H1 (cell line): ENCODE measurements at regions not wholly inside any gene's neighbourhood (a gene's known extent, or its start where the extent isn't known, plus 50 kb on each side); places are given as distances from the start of the nearest gene placed in this dataset.

Experiments
- CEBPB ChIP-seq: IDR thresholded peaks from 2 replicates; pipeline ENCODE4 v1.6.1; 2012; ENCODE audit warnings: low read depth, low read length
- EZH2 ChIP-seq: fragments of 200-600 bp; sonication (generic); IDR thresholded peaks from 2 replicates; pipeline ENCODE4 v1.7.1; 2012; ENCODE audit warnings: low read depth, mild to moderate bottlenecking, moderate library complexity, low read length, inconsistent platforms; ENCODE audit not compliant: severe bottlenecking
- GTF2F1 ChIP-seq: IDR thresholded peaks from 2 replicates; pipeline ENCODE4 v1.6.1; 2012; ENCODE audit warnings: low read depth, low read length, improper control_type of control experiment, borderline replicate concordance
- JUN ChIP-seq: IDR thresholded peaks from 2 replicates; pipeline ENCODE4 v1.6.1; 2011; ENCODE audit warnings: low read depth, mild to moderate bottlenecking, improper control_type of control experiment, low read length
- KDM5A ChIP-seq: fragments of 200-600 bp; IDR thresholded peaks from 2 replicates; pipeline ENCODE4 v1.7.1; 2012; ENCODE audit warnings: mild to moderate bottlenecking, low read length, inconsistent platforms, mixed read lengths
- NRF1 ChIP-seq: IDR thresholded peaks from 2 replicates; pipeline ENCODE4 v1.6.1; 2011; ENCODE audit warnings: mild to moderate bottlenecking, low read depth, low read length, improper control_type of control experiment
- POLR2A ChIP-seq, 2 experiments: IDR thresholded peaks; 1 replicate in 1 of 2; 2 replicates in 1 of 2; pipeline ENCODE4 v1.6.1; 2011; ENCODE audit warnings: low read depth in 2 of 2, low read length in 2 of 2, mild to moderate bottlenecking in 2 of 2; ENCODE audit errors: control extremely low read depth in 1 of 2
- POLR2AphosphoS5 ChIP-seq: IDR thresholded peaks from 2 replicates; pipeline ENCODE4 v1.6.1; 2011; ENCODE audit warnings: low read depth, low read length
- SRF ChIP-seq: IDR thresholded peaks from 2 replicates; pipeline ENCODE4 v1.6.1; 2011; ENCODE audit warnings: mild to moderate bottlenecking, low read depth, low read length, moderate library complexity
- TAF7 ChIP-seq: optimal IDR thresholded peaks from 2 replicates; pipeline ENCODE3; 2011; ENCODE audit warnings: low read depth, mild to moderate bottlenecking, inconsistent platforms, low read length, moderate library complexity, borderline replicate concordance
- TBP ChIP-seq: IDR thresholded peaks from 2 replicates; pipeline ENCODE4 v1.6.1; 2011; ENCODE audit warnings: low read depth, low read length, improper control_type of control experiment
- TEAD4 ChIP-seq: IDR thresholded peaks from 2 replicates; pipeline ENCODE4 v1.6.1; 2012; ENCODE audit warnings: low read depth, low read length, inconsistent platforms, mixed read lengths
- TF ChIP-seq, protein P1 (sequence below), 3 experiments: IDR thresholded peaks; 1 replicate in 2 of 3; 2 replicates in 1 of 3; pipeline versions ENCODE4 v1.5.1 to v1.6.1; 2011; ENCODE audit warnings: low read length in 3 of 3, mild to moderate bottlenecking in 3 of 3, inconsistent platforms in 2 of 3, low read depth in 1 of 3, moderate library complexity in 1 of 3; ENCODE audit not compliant: insufficient read depth in 1 of 3; ENCODE audit errors: control extremely low read depth in 1 of 3

DNA sequence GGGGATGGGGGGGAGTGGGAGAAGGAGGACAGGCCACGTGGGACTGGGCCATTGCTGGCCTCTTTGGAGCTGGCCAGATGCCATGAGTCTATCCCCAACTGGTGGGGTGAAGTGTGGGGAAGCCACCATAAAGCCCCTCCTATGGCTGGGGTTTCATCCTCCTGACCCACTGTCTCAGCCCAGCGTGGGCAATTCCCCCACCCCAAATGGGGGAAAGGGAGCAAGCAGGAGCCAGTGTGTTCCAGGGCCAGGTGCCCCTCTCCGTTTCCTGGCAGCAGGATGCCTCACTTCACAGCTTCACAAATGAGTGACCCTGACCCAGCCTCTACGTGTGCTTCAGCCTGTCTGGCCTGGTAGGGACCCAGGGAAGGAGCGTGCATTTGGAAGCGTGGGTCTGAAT, 474.7 kb upstream of the HS6ST1 start:
- TF ChIP-seq SRF (no peak), JUN (no peak), TAF7 (no peak), POLR2A (IDR thresholded peaks at IDR 0.05; ENCODE audit: control extremely low read depth in 1 of 2, low read depth in 2 of 2, low read length in 2 of 2) (no peak), NRF1 (no peak), TBP (no peak), TEAD4 (no peak), KDM5A (no peak), GTF2F1 (no peak), POLR2AphosphoS5 (no peak), EZH2 (no peak), CEBPB (no peak)
- TF ChIP-seq, protein P1, sequence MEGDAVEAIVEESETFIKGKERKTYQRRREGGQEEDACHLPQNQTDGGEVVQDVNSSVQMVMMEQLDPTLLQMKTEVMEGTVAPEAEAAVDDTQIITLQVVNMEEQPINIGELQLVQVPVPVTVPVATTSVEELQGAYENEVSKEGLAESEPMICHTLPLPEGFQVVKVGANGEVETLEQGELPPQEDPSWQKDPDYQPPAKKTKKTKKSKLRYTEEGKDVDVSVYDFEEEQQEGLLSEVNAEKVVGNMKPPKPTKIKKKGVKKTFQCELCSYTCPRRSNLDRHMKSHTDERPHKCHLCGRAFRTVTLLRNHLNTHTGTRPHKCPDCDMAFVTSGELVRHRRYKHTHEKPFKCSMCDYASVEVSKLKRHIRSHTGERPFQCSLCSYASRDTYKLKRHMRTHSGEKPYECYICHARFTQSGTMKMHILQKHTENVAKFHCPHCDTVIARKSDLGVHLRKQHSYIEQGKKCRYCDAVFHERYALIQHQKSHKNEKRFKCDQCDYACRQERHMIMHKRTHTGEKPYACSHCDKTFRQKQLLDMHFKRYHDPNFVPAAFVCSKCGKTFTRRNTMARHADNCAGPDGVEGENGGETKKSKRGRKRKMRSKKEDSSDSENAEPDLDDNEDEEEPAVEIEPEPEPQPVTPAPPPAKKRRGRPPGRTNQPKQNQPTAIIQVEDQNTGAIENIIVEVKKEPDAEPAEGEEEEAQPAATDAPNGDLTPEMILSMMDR (IDR thresholded peaks at IDR 0.05; ENCODE audit: control extremely low read depth in 1 of 3, insufficient read depth in 1 of 3, low read depth in 1 of 3, low read length in 3 of 3): no peak
